Brain microvascular endothelial cell (primary cell): ENCODE measurements at regions not wholly inside any gene's neighbourhood (a gene's known extent, or its start where the extent isn't known, plus 50 kb on each side); places are given as distances from the start of the nearest gene placed in this dataset.
A peak's percentile ranks its signal among the peaks of the same experiment; 100 is the strongest.

ENCODE experiments used
- DNase-seq: peaks from one replicate; pipeline ENCODE4 v3.0.0-alpha.2; 2020
- H3K27ac ChIP-seq: fragments of 250-450 bp; sonication (Bioruptor Pico); 2 replicates; pipeline ENCODE4 v1.5.1; 2020; ENCODE audit warnings: mild to moderate bottlenecking, moderate library complexity
- H3K27me3 ChIP-seq: fragments of 250-450 bp; sonication (Bioruptor Pico); replicated peaks from 2 replicates; pipeline ENCODE4 v1.5.1; 2020; ENCODE audit warnings: mild to moderate bottlenecking
- H3K36me3 ChIP-seq: fragments of 250-450 bp; sonication (Bioruptor Pico); replicated peaks from 2 replicates; pipeline ENCODE4 v1.5.1; 2020; ENCODE audit warnings: mild to moderate bottlenecking
- H3K4me3 ChIP-seq: 2 replicates; pipeline ENCODE4 v1.5.1; 2011; ENCODE audit warnings: low read depth, mild to moderate bottlenecking, control low read depth, low read length, moderate library complexity
- in situ Hi-C: cut with HindIII; loops from 2 replicates; pipeline ENCODE4 v1.10.0; 2017; ENCODE audit warnings: low sequenced_read_pairs, low pct_ligation_motif_present
- TF ChIP-seq, protein P1 (sequence below): IDR thresholded peaks from 2 replicates; pipeline ENCODE4 v1.5.1; 2011; ENCODE audit warnings: low read depth, mild to moderate bottlenecking, moderate library complexity, low read length, control low read depth, inconsistent platforms; ENCODE audit errors: missing control alignments

DNA sequence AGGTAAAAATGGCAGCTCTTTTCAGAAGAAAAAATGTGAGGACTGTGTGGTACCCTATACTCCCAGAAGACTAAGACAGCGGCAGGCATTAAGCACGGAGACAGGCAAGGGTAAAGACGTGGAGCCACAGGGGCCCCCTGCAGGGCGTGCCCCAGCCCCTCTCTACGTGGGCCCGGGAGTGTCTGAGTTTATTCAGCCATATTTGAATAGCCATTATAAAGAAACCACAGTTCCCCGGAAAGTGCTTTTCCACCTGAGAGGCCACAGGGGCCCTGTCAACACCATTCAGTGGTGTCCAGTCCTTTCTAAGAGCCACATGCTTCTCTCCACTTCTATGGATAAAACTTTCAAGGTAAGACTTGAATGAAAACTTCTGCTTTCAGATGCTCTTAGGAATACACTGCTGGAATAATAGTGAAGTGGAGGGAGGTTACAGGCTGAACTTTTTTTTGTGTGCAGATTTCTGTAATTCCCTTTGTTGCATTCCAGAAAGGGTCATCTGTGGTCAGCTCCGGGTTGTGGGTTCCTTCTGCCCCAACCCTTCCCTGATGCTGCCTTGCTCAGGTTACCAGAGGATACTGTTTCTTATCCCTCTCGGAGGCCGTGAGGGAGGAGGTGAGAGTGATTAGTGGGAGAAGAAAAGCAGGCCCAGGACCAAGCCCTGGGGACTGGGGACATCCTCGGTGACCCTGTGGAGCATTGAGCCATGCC is 58.4 kb downstream of the SLC25A47 start:
- in situ Hi-C loops: no loop called here
- Histone ChIP-seq H3K36me3 (no peaks in the 10 kb centered on the region), H3K27ac (no peak overlapping the region), H3K27me3 (no peaks in the 10 kb centered on the region), H3K4me3 (no peak overlapping the region)
- no peak for DNase-seq
- TF ChIP-seq, protein P1, sequence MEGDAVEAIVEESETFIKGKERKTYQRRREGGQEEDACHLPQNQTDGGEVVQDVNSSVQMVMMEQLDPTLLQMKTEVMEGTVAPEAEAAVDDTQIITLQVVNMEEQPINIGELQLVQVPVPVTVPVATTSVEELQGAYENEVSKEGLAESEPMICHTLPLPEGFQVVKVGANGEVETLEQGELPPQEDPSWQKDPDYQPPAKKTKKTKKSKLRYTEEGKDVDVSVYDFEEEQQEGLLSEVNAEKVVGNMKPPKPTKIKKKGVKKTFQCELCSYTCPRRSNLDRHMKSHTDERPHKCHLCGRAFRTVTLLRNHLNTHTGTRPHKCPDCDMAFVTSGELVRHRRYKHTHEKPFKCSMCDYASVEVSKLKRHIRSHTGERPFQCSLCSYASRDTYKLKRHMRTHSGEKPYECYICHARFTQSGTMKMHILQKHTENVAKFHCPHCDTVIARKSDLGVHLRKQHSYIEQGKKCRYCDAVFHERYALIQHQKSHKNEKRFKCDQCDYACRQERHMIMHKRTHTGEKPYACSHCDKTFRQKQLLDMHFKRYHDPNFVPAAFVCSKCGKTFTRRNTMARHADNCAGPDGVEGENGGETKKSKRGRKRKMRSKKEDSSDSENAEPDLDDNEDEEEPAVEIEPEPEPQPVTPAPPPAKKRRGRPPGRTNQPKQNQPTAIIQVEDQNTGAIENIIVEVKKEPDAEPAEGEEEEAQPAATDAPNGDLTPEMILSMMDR: no peak

- DNase-seq: no peak
- no peaks in the 10 kb centered on the region for H3K27me3 ChIP-seq
- in situ Hi-C loops: no loop called here
- TF ChIP-seq, protein P1: no peak
- no peak overlapping the region for H3K4me3 ChIP-seq
- no peaks in the 10 kb centered on the region for H3K36me3 ChIP-seq
- H3K27ac ChIP-seq: no peak overlapping the region
Observed at GRCh38 chr14:100382106-100382455, 58.9 kb downstream of the SLC25A47 start.

DNA sequence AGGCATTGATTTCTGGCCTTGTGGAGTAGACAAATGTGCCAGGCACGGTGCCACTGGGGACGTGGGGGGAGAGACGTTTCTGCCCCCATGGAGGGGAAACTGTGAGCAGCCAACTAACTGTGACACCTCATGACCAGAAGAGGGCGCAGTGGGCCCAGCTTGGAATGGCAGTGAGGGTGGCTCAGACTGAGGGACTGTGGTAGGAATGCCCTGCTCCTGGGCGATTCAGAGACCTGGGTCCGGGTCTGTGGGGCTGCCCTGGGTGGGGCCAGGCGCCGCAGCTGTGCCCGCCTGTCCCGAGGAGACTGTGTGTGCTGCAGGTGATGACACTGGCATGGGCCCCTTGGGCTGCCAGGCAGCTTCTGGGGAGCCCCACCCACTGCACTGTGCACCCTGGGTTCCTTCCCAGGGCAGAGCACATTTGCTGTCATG is 60.6 kb downstream of the SLC25A47 start:
- Histone ChIP-seq H3K36me3 (no peaks in the 10 kb centered on the region), H3K4me3 (no peak overlapping the region), H3K27ac (no peak overlapping the region), H3K27me3 (no peaks in the 10 kb centered on the region)
- in situ Hi-C loops: no loop called here
- peak; percentile 48 for DNase-seq
- TF ChIP-seq, protein P1: peak; percentile 92

GRCh38 chr14:100384277-100384676 is 61.1 kb downstream of the SLC25A47 start:
- Histone ChIP-seq H3K27me3 (no peaks in the 10 kb centered on the region), H3K4me3 (no peak overlapping the region), H3K36me3 (no peaks in the 10 kb centered on the region), H3K27ac (no peak overlapping the region)
- TF ChIP-seq, protein P1: no peak
- in situ Hi-C loops: no loop called here
- no peak for DNase-seq

- Histone ChIP-seq H3K27ac (peak overlapping the region; percentile 80), H3K36me3 (no peaks in the 10 kb centered on the region), H3K27me3 (no peaks in the 10 kb centered on the region), H3K4me3 (no peak overlapping the region)
- peak; percentile 60 for DNase-seq
- in situ Hi-C loops: no loop called here
- TF ChIP-seq, protein P1: peak; percentile 29
Observed at GRCh38 chr14:100384819-100385813, 62.0 kb downstream of the SLC25A47 start.
